ENCODE measurements at regions not wholly inside any gene's neighbourhood (a gene's known extent, or its start where the extent isn't known, plus 50 kb on each side); places are given as distances from the start of the nearest gene placed in this dataset.
A peak's percentile ranks its signal among the peaks of the same experiment; 100 is the strongest.
"Not testable (repeated sequence)": the region's sequence is repeated elsewhere in the genome, so short reads cannot be mapped to it uniquely, and the experiment has no call there.

GRCh38 chr2:173572848-173573247, 218.2 kb downstream of the CDCA7 start:
- Histone ChIP-seq H3K4me3 (ENCODE audit: low read depth in 1 of 2, low read length in 2 of 2) (no peak overlapping the region), H3K4me1 (ENCODE audit: insufficient read depth, low read length) (peaks cover 10% of the 10 kb centered on the region), H3K36me3 (ENCODE audit: insufficient read depth, low read length) (no peaks in the 10 kb centered on the region), H3K79me2 (ENCODE audit: insufficient read depth, low read length) (no peaks in the 10 kb centered on the region), H4K20me1 (ENCODE audit: insufficient read depth, low read length) (no peaks in the 10 kb centered on the region), H3K9me3 (ENCODE audit: insufficient read depth, low read length, severe bottlenecking) (no peaks in the 10 kb centered on the region), H3K9ac (ENCODE audit: low read depth, low read length) (no peak overlapping the region), H3K4me2 (ENCODE audit: insufficient read depth, low read length) (no peak overlapping the region), H3K27me3 (ENCODE audit: insufficient read depth, low read length, poor library complexity) (peaks cover 3% of the 10 kb centered on the region), H3K27ac (ENCODE audit: low read length) (no peak overlapping the region), H2AFZ (ENCODE audit: low read depth, low read length) (no peak overlapping the region)
- ATAC-seq (ENCODE audit: insufficient read depth, low read depth): peak; percentile 79
- DNase-seq: peak; percentile 37
- TF ChIP-seq EZH2 (IDR thresholded peaks at IDR 0.05; ENCODE audit: borderline replicate concordance, low read depth, low read length, severe bottlenecking) (no peak), CTCF (IDR thresholded peaks at IDR 0.05; ENCODE audit: borderline replicate concordance, extremely low read depth, low read length, poor library complexity, severe bottlenecking) (no peak)

GRCh38 chr2:173573782-173574181, 219.1 kb downstream of the CDCA7 start:
- H3K4me1 ChIP-seq (ENCODE audit: insufficient read depth, low read length): peaks cover 19% of the 10 kb centered on the region
- H3K79me2 ChIP-seq (ENCODE audit: insufficient read depth, low read length); H3K4me3 ChIP-seq (ENCODE audit: low read depth in 1 of 2, low read length in 2 of 2); H4K20me1 ChIP-seq (ENCODE audit: insufficient read depth, low read length); H2AFZ ChIP-seq (ENCODE audit: low read depth, low read length); H3K27me3 ChIP-seq (ENCODE audit: insufficient read depth, low read length, poor library complexity); H3K9ac ChIP-seq (ENCODE audit: low read depth, low read length); ATAC-seq (ENCODE audit: insufficient read depth, low read depth); H3K36me3 ChIP-seq (ENCODE audit: insufficient read depth, low read length); H3K4me2 ChIP-seq (ENCODE audit: insufficient read depth, low read length); H3K9me3 ChIP-seq (ENCODE audit: insufficient read depth, low read length, severe bottlenecking); DNase-seq; H3K27ac ChIP-seq (ENCODE audit: low read length): not testable (repeated sequence)

- Histone ChIP-seq H3K4me1 (ENCODE audit: insufficient read depth, low read length) (peaks cover 26% of the 10 kb centered on the region), H3K36me3 (ENCODE audit: insufficient read depth, low read length) (no peaks in the 10 kb centered on the region), H3K9me3 (ENCODE audit: insufficient read depth, low read length, severe bottlenecking) (no peaks in the 10 kb centered on the region), H3K4me2 (ENCODE audit: insufficient read depth, low read length) (no peak overlapping the region), H3K27me3 (ENCODE audit: insufficient read depth, low read length, poor library complexity) (peaks cover 3% of the 10 kb centered on the region), H4K20me1 (ENCODE audit: insufficient read depth, low read length) (no peaks in the 10 kb centered on the region), H2AFZ (ENCODE audit: low read depth, low read length) (no peak overlapping the region), H3K9ac (ENCODE audit: low read depth, low read length) (no peak overlapping the region), H3K4me3 (ENCODE audit: low read depth in 1 of 2, low read length in 2 of 2) (no peak overlapping the region), H3K27ac (ENCODE audit: low read length) (no peak overlapping the region), H3K79me2 (ENCODE audit: insufficient read depth, low read length) (no peaks in the 10 kb centered on the region)
- TF ChIP-seq CTCF (IDR thresholded peaks at IDR 0.05; ENCODE audit: borderline replicate concordance, extremely low read depth, low read length, poor library complexity, severe bottlenecking) (no peak), EZH2 (IDR thresholded peaks at IDR 0.05; ENCODE audit: borderline replicate concordance, low read depth, low read length, severe bottlenecking) (no peak)
- DNase-seq: no peak
- ATAC-seq (ENCODE audit: insufficient read depth, low read depth): no peak
Observed at GRCh38 chr2:173574324-173575112, 219.8 kb downstream of the CDCA7 start.

- no peak overlapping the region for H3K4me2 ChIP-seq (ENCODE audit: insufficient read depth, low read length)
- peak; percentile 89 for ATAC-seq (ENCODE audit: insufficient read depth, low read depth)
- no peaks in the 10 kb centered on the region for H4K20me1 ChIP-seq (ENCODE audit: insufficient read depth, low read length)
- H3K36me3 ChIP-seq (ENCODE audit: insufficient read depth, low read length): no peaks in the 10 kb centered on the region
- H3K27ac ChIP-seq (ENCODE audit: low read length): peak overlapping the region; percentile 54; the same call in 1 of the 2 replicates
- H3K79me2 ChIP-seq (ENCODE audit: insufficient read depth, low read length): no peaks in the 10 kb centered on the region
- peaks cover 19% of the 10 kb centered on the region for H3K4me1 ChIP-seq (ENCODE audit: insufficient read depth, low read length)
- no peak overlapping the region for H3K9ac ChIP-seq (ENCODE audit: low read depth, low read length)
- H2AFZ ChIP-seq (ENCODE audit: low read depth, low read length): no peak overlapping the region
- no peaks in the 10 kb centered on the region for H3K27me3 ChIP-seq (ENCODE audit: insufficient read depth, low read length, poor library complexity)
- TF ChIP-seq CTCF (IDR thresholded peaks at IDR 0.05; ENCODE audit: borderline replicate concordance, extremely low read depth, low read length, poor library complexity, severe bottlenecking) (no peak), EZH2 (IDR thresholded peaks at IDR 0.05; ENCODE audit: borderline replicate concordance, low read depth, low read length, severe bottlenecking) (no peak)
- no peak overlapping the region for H3K4me3 ChIP-seq (ENCODE audit: low read depth in 1 of 2, low read length in 2 of 2)
- no peaks in the 10 kb centered on the region for H3K9me3 ChIP-seq (ENCODE audit: insufficient read depth, low read length, severe bottlenecking)
- peak; percentile 54 for DNase-seq
Observed at GRCh38 chr2:173578404-173579107, 223.9 kb downstream of the CDCA7 start.

Measured in DND-41 (cell line).